ENCODE measurements at regions not wholly inside any gene's neighbourhood (a gene's known extent, or its start where the extent isn't known, plus 50 kb on each side); places are given as distances from the start of the nearest gene placed in this dataset. TPM values are rescaled to one million over a fixed set of nuclear protein-coding genes. Genes with fewer than 3 reads are reported as not detected.
"Not testable (repeated sequence)": the region's sequence is repeated elsewhere in the genome, so short reads cannot be mapped to it uniquely, and the experiment has no call there.

DNA sequence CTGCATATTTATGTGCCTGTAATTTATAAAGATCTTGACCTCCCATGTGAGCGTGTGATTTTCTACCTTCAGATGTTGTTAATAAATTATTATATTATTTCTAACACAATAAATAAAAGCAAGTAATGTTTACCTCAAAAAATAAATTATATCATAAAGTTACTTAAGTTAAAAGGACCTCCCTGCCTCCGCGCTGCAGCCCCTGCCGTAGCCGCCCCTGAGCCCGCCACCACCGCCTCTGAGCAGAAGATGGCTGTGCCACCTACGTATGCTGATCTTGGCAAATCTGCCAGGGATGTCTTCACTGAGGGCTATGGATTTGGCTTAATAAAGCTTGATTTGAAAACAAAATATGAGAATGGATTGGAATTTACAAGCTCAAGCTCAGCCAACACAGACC, 119.6 kb upstream of the BRWD3 start:
- DNase-seq (ENCODE audit: low read depth in 2 of 3, low spot score in 2 of 3) = no peak

DNA sequence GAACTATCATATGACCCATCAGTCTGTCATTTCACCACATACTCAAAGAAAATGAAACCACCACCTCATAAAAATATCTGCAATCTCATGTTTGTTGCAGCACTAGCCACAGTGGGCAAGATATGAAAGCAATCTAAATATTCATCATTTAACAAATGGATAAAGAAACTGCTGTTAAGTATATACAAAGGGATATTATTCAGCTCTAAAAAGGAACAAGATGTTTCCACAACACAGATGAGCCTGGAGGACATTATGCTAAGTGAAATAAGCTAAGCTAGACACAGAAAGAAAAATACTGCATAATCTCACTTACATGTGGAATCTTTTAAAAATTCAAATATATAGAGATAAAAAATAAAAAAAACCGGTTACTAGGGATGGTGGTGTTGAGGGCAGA, 108.2 kb upstream of the BRWD3 start:
- no peak for DNase-seq (ENCODE audit: low read depth in 2 of 3, low spot score in 2 of 3)

DNA sequence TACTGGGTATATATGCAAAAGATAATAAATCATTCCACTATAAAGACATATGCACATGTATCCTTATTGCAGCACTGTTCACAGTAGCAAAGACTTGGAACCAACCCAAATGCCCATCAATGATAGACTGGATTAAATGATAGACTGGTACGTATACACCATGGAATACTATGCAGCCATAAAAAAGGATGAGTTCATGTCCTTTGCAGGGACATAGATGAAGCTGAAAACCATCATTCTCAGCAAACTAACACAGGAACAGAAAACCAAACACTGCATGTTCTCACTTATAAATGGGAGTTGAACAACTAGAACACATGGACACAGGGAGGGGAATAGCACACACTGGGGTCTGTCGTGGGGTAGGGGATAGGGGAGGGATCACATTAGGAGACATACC, 102.7 kb upstream of the BRWD3 start:
- DNase-seq (ENCODE audit: low read depth in 2 of 3, low spot score in 2 of 3) = not testable (repeated sequence)

DNA sequence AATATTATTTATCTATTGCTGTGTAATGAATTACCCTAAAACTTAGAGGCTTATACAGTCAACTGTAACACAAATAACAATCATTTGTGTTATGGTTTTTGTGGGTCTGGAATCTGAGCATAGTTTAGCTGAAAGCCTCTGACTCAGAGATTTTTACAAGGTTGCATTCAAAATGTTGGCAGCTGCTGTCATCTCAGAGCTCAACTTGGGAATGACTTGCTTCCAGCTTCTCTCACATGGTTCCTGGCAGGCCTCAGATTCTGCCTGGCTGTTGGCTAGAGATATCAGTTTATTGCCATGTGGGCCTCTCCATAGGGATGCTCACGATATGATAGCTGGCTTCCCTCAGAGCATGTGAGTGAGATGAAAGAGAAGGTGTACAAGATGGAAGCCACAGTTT, 70.2 kb upstream of the BRWD3 start:
- no peak for DNase-seq (ENCODE audit: low read depth in 2 of 3, low spot score in 2 of 3)

DNA sequence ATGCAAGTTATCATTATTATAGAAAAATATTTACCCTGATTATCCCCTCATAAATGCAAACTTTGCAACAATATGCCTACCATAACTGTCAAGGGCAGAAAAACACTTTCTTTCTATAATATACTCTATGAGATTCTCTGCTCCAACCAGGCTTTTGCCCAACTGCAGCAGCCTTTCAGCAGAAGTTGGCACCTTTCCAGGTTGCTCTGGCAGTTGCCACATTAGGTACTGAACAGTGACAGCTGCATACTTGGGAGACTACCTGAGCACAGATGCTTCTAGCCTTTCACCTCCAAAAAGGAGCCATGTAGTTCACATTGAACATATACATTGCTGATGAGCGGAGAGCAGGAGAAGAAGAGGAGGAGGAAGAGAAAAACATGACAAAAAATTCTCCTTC, 69.5 kb upstream of the BRWD3 start:
- peak in 1 of 3 donors; percentile 0 for DNase-seq (ENCODE audit: low read depth in 2 of 3, low spot score in 2 of 3)

DNA sequence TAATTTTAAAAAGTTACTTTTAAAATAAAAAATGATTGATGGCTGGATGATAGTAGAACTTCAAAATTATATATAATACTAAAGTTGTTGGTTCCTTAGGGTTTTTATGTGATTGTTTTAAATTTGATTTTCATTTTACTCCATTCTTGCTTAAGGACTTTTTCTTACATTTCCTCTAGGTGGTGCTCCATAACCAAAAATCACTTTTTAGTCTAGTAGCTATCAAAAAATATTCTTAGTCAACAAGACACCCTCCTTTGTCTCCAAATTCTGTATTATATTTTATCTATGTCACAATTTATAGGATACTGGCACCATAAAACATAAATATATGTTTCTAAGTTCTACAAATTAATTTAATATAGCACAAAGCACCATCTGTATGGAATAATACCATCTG, 67.2 kb upstream of the BRWD3 start:
- DNase-seq (ENCODE audit: low read depth in 2 of 3, low spot score in 2 of 3) = peak in 2 of 3 donors; percentile 9 to 66

Small RNA genes in the stretch of these regions (small RNA-seq; reads per million reads assigned to genes)
- not detected for gene RNU6-493P

Measured in hematopoietic multipotent progenitor cell (in vitro differentiated cells).